IMR-90 (cell line): ENCODE measurements at regions not wholly inside any gene's neighbourhood (a gene's known extent, or its start where the extent isn't known, plus 50 kb on each side); places are given as distances from the start of the nearest gene placed in this dataset.

Experiments used
- ATAC-seq: fragments of 200-7000 bp; cut with Tn5 transposase; 2 replicates; pipeline ENCODE4 v1.9.1; 2020; ENCODE audit warnings: low read depth, mild to moderate bottlenecking, moderate library complexity
- BruUV-seq: library from RNA; stranded (reverse); fragments of 400-500 nt; replicated peaks from 2 replicates; lab custom pipeline; 2021; lab: Mats Ljungman, UMichigan
- CTCF ChIA-PET: fragments of 300-600 bp; formaldehyde crosslinking; extraction: SDS; loops from one replicate; lab custom pipeline; 2021; ENCODE audit warnings: antibody characterized with exemption; lab: Yijun Ruan, JAX
- POLR2A ChIA-PET: fragments of 300-600 bp; sonication (Branson Sonifier 250); formaldehyde crosslinking; loops from one replicate; lab custom pipeline; 2022; ENCODE audit warnings: antibody characterized with exemption; ENCODE audit not compliant: unreplicated experiment; lab: Charles Lee
- DNase-seq: peaks from one replicate; pipeline ENCODE4 v3.0.0; 2013
- H2AFZ ChIP-seq: replicated peaks from 2 replicates; pipeline ENCODE3; 2013; ENCODE audit warnings: low read length, mild to moderate bottlenecking; ENCODE audit not compliant: poor library complexity
- H2AK5ac ChIP-seq: 2 replicates; pipeline ENCODE4 v1.6.1; 2013; ENCODE audit warnings: low read depth, low read length, inconsistent platforms
- H2AK9ac ChIP-seq: replicated peaks from 2 replicates; pipeline ENCODE3; 2013; ENCODE audit warnings: mild to moderate bottlenecking, low read depth, low read length, moderate library complexity; ENCODE audit not compliant: poor library complexity
- H2BK120ac ChIP-seq: 2 replicates; pipeline ENCODE4 v1.6.1; 2013; ENCODE audit warnings: low read depth, low read length, inconsistent platforms
- H2BK15ac ChIP-seq: 3 replicates; pipeline ENCODE4 v1.6.1; 2013; ENCODE audit warnings: low read depth, low read length, inconsistent platforms
- H2BK20ac ChIP-seq: 2 replicates; pipeline ENCODE4 v1.6.1; 2013; ENCODE audit warnings: low read depth, mild to moderate bottlenecking, inconsistent platforms, low read length, moderate library complexity
- H2BK5ac ChIP-seq: 2 replicates; pipeline ENCODE4 v1.6.1; 2013; ENCODE audit warnings: mild to moderate bottlenecking, low read depth, low read length, inconsistent platforms; ENCODE audit not compliant: poor library complexity, severe bottlenecking
- H3K14ac ChIP-seq: replicated peaks from 2 replicates; pipeline ENCODE4 v1.6.1; 2013; ENCODE audit warnings: low read depth, low read length, inconsistent platforms
- H3K18ac ChIP-seq: 2 replicates; pipeline ENCODE4 v1.6.1; 2013; ENCODE audit warnings: low read depth, low read length, control low read depth
- H3K23ac ChIP-seq: 2 replicates; pipeline ENCODE4 v1.6.1; 2013; ENCODE audit warnings: low read depth, low read length, inconsistent platforms
- H3K27ac ChIP-seq: 2 replicates; pipeline ENCODE4 v1.5.1; 2013; ENCODE audit warnings: mild to moderate bottlenecking, control low read depth, low read length; ENCODE audit not compliant: insufficient read depth
- H3K27me3 ChIP-seq: 2 replicates; pipeline ENCODE4 v1.6.1; 2013; ENCODE audit warnings: low read length; ENCODE audit not compliant: control insufficient read depth, insufficient read depth
- H3K36me3 ChIP-seq: 2 replicates; pipeline ENCODE4 v1.6.1; 2013; ENCODE audit warnings: low read length, mixed read lengths; ENCODE audit not compliant: control insufficient read depth, insufficient read depth
- H3K4ac ChIP-seq: 2 replicates; pipeline ENCODE4 v1.6.1; 2013; ENCODE audit warnings: low read depth, low read length, inconsistent platforms
- H3K4me1 ChIP-seq: 2 replicates; pipeline ENCODE4 v1.6.1; 2013; ENCODE audit warnings: low read length, mixed read lengths; ENCODE audit not compliant: control insufficient read depth, insufficient read depth
- H3K4me2 ChIP-seq: 2 replicates; pipeline ENCODE4 v1.6.1; 2013; ENCODE audit warnings: low read depth, mild to moderate bottlenecking, control low read depth, low read length, moderate library complexity
- H3K4me3 ChIP-seq: 2 replicates; pipeline ENCODE4 v1.5.1; 2013; ENCODE audit warnings: low read depth, mild to moderate bottlenecking, control low read depth, low read length, moderate library complexity; ENCODE audit not compliant: insufficient read depth
- H3K56ac ChIP-seq: 2 replicates; pipeline ENCODE4 v1.6.1; 2013; ENCODE audit warnings: low read length, inconsistent platforms; ENCODE audit not compliant: insufficient read depth; ENCODE audit errors: extremely low read depth
- H3K79me1 ChIP-seq, 2 experiments: 2 replicates each; pipeline ENCODE4 v1.6.1; 2013; ENCODE audit warnings: low read length in 2 of 2, inconsistent platforms in 1 of 2, low read depth in 1 of 2
- H3K9ac ChIP-seq: 2 replicates; pipeline ENCODE4 v1.6.1; 2013; ENCODE audit warnings: low read depth, low read length, control low read depth
- H3K9me1 ChIP-seq: 2 replicates; pipeline ENCODE4 v1.6.1; 2013; ENCODE audit warnings: low read length, inconsistent platforms; ENCODE audit not compliant: insufficient read depth
- H3K9me3 ChIP-seq: 2 replicates; pipeline ENCODE4 v1.6.1; 2013; ENCODE audit warnings: low read length; ENCODE audit not compliant: control insufficient read depth, insufficient read depth
- H4K20me1 ChIP-seq: 2 replicates; pipeline ENCODE4 v1.6.1; 2013; ENCODE audit warnings: low read length, inconsistent platforms; ENCODE audit not compliant: insufficient read depth
- H4K5ac ChIP-seq: 2 replicates; pipeline ENCODE4 v1.6.1; 2013; ENCODE audit warnings: mild to moderate bottlenecking, low read depth, low read length, control low read depth
- H4K8ac ChIP-seq, 2 experiments: 2 replicates each; pipeline ENCODE4 v1.6.1; 2013; ENCODE audit warnings: low read depth in 2 of 2, low read length in 2 of 2, control low read depth in 1 of 2, inconsistent platforms in 1 of 2
- H4K91ac ChIP-seq: 2 replicates; pipeline ENCODE4 v1.6.1; 2013; ENCODE audit warnings: low read depth, low read length, inconsistent platforms; ENCODE audit not compliant: insufficient read depth
- BHLHE40 ChIP-seq: fragments of 150-350 bp; IDR thresholded peaks from 2 replicates; pipeline ENCODE4 v1.6.1; 2016; ENCODE audit warnings: mild to moderate bottlenecking, low read depth, low read length
- CTCF ChIP-seq: conservative IDR thresholded peaks from 2 replicates; pipeline ENCODE4 v1.5.1; 2012; ENCODE audit warnings: mild to moderate bottlenecking, low read depth, low read length, improper control_type of control experiment
- RCOR1 ChIP-seq: IDR thresholded peaks from 2 replicates; pipeline ENCODE4 v1.6.1; 2012; ENCODE audit warnings: mild to moderate bottlenecking, low read length, improper control_type of control experiment; ENCODE audit not compliant: insufficient replicate concordance
- WGBS, 2 experiments: methylation state at CpG; one replicate each; pipeline versions ENCODE4 v1.1.5 to v1.1.7; 2013; ENCODE audit warnings: missing lambda C conversion rate in 2 of 2; ENCODE audit not compliant: insufficient read length in 1 of 2; ENCODE audit errors: extremely low coverage in 2 of 2; 5-methylcytosine and 5-hydroxymethylcytosine counted together
- dilution Hi-C: fragments of 300-500 bp; cut with HindIII; formaldehyde crosslinking; loops from one replicate; pipeline ENCODE4 v1.14.3; 2018; ENCODE audit warnings: low sequenced_read_pairs; ENCODE audit not compliant: unreplicated experiment
- in situ Hi-C: fragments of 300-500 bp; cut with MboI; formaldehyde crosslinking; loops from 3 replicates; pipeline ENCODE4 v1.14.3; 2019; ENCODE audit warnings: low sequenced_read_pairs, inconsistent platforms, mixed read lengths
- intact Hi-C: fragments of 100-400 bp; cut with micrococcal nuclease; formaldehyde crosslinking; loops from 2 replicates; pipeline ENCODE4 v1.10.0; 2022

DNA sequence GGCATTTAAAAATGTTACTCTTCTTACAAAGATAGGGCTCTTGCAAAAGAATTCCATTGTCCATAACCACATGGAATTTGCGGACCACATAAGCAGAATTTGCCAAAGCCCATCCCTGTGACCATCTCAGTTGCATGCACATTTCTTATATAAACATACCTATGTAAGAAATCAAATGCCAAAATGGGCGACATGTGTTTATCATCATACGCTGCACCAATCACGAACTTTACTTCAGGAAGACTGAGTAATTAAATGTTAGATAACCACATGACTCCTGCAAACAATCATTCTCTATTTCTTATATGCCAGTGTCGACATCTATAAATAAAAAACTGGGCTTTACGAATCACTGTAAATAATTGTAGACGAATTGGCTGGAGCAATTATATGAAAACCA, 186.1 kb upstream of the RBMS1 start:
- no peak overlapping the region for H3K4ac ChIP-seq
- H4K5ac ChIP-seq, result no peak overlapping the region
- no peaks in the 10 kb centered on the region for H4K20me1 ChIP-seq
- no peak overlapping the region for H2BK5ac ChIP-seq
- no peaks in the 10 kb centered on the region for H3K9me1 ChIP-seq
- no peak overlapping the region for H2AFZ ChIP-seq
- no CpG with 5 or more reads among the region's 7 CpGs for WGBS, 2 experiments
- no peak overlapping the region for H2AK5ac ChIP-seq
- intact Hi-C loops, result no loop called here
- in situ Hi-C loops, result no loop called here
- no peak for ATAC-seq
- no peak for DNase-seq
- H3K4me1 ChIP-seq, result no peaks in the 10 kb centered on the region
- no peaks in the 10 kb centered on the region for H3K9me3 ChIP-seq
- H3K56ac ChIP-seq, result no peak overlapping the region
- H3K36me3 ChIP-seq, result no peaks in the 10 kb centered on the region
- no peak overlapping the region for H4K91ac ChIP-seq
- no peak overlapping the region for H2BK120ac ChIP-seq
- H4K8ac ChIP-seq, result no peak overlapping the region
- no peak overlapping the region for H3K14ac ChIP-seq
- no peak overlapping the region for H3K4me2 ChIP-seq
- no peak overlapping the region for H3K27ac ChIP-seq
- TF ChIP-seq RCOR1, result no peak
- no peak for TF ChIP-seq CTCF
- no peak for TF ChIP-seq BHLHE40
- H3K18ac ChIP-seq, result no peak overlapping the region
- no peak overlapping the region for H2BK15ac ChIP-seq
- dilution Hi-C loops, result no loop called here
- no peak overlapping the region for H3K4me3 ChIP-seq
- no peak overlapping the region for H2BK20ac ChIP-seq
- ChIA-PET CTCF (no interaction called here), POLR2A (no interaction called here)
- H3K9ac ChIP-seq, result no peak overlapping the region
- no peak overlapping the region for H3K23ac ChIP-seq
- BruUV-seq, result no TSS peak
- no peak overlapping the region for H2AK9ac ChIP-seq
- H3K79me1 ChIP-seq, result no peaks in the 10 kb centered on the region
- no peaks in the 10 kb centered on the region for H3K27me3 ChIP-seq
